Skin of body (tissue), 1 donor: ENCODE measurements at regions not wholly inside any gene's neighbourhood (a gene's known extent, or its start where the extent isn't known, plus 50 kb on each side); places are given as distances from the start of the nearest gene placed in this dataset.

Experiments
- DNase-seq: peaks from one replicate; lab custom pipeline; 2025; lab: John Stamatoyannopoulos, UW

DNA sequence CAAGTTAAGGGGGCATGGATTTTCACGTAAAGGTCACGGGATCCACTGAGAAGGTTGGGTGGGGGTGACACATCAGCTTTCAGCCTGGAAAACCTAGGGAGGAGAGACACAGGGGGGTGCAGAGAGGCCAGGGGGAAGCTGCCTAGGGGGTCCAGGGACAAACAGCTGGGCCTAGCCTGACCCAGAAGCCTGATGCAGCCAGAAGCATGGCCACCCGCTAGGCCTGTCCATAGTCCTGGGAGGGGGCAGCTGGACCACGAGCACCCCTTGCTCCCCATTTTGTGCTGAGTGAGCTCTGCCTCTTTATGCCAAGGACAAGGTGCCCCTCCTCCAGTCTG, 322.7 kb upstream of the RTL1 start:
- no peak for DNase-seq

DNA sequence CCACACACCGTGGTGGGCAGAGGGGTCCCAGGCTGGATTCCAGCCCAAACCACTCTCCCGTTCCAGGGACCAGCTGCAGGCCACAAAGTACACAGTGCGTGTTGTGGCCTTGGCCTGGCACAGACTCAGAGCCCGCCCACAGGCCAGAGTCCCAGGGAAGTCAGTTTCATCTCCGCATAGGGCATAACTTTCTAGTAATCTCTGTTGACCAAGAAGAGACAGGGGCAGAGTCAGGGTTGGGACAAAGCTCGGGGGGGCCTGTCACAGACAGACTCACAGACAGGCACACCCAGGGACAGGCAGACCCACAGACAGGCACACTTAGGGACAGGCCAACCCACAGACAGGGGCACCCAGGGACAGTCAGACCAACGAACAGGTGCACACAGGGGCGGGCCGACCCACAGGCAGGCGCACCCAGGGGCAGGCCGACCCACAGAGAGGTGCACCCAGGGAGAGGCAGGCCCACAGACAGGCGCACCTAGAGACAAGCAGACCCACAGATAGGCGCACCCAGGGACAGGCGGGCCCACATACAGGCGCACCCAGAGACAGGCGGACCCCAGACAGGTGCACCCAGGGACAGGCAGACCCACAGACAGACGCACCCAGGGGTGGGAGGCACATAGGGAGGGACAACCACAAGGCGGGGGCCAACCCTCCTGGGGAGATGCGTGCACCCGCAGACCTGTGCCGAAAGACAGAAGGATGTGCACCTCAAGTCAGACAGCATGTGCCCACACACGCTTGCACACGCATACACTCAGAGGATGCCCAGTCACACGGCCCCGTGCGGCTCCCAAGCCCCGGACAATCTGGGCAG, 323.3 kb upstream of the RTL1 start:
- no peak for DNase-seq

DNA sequence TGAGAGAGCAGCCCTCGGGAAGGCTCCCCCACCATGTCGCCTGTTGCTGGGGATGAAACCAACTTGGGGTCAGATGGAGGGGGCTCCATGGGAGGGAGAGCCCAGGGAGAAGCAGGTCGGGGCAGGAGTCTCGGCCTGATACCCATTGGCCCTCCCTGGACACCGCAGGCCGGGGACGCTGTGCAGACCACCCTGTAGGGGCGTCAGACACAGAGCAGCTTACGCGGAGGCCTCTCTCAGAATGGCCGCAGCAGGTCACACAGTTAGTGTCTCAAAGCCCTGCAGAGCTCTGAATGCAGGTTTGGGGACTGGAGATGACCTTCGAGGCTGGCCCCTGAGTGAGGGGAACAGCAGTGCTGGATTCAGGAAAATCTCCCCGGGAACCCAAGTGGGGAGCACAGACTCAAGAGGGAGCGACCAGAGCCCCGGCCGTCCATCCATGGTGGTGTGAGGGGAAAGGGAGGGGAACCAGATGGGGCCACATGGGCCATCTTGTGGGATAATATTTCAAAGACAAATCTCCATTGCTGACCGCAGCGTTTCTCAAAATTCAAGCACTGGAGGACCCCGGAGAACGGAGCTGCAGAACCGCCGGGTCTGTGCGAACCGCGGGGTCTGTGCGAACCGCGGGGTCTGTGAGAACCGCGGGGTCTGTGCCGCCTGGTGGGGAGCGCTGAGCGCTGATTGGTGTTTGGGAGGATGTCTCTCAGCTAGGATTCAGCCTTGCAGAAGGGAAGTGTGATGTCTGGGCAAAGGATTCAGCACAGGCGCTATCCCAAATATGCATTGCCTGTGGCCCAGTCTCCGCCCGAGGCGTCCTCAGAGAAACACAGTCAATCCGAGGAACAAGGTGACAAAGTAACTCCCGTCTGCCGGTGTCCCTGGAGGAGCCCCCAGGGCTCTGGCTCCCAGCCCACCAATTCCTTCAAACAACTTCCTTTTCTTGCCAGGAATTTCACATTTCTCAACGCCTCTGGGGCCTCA, 324.4 kb upstream of the RTL1 start:
- DNase-seq = no peak

DNA sequence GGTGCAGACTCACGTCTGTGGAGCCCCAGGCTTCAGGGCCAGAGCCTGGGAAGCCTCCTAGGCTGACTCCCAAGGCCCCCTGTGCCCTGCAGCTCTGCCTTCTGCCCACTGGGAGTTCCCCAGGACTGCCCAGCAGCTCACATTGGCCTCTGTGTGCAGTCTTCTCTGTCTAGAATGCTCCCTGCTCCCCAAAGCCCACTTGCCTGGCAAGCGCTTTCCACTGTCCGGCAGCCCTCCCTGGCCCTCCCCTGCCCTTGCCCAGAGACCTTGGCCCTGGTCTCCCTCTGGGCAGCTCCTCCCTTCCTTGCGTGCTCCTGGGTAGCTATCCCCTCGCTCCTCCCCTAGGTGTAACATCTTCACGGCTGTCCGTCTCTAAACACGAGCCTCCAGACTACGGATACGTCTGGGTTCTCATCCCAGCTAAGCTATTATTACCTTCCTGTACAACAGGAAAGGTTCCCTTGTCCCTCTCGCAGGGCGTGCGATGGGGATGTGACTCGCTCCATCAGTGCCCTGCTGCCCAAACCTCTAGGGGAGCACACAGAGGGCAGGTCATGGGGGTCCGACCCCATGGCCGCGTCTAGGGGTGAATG, 325.5 kb upstream of the RTL1 start:
- no peak for DNase-seq

DNA sequence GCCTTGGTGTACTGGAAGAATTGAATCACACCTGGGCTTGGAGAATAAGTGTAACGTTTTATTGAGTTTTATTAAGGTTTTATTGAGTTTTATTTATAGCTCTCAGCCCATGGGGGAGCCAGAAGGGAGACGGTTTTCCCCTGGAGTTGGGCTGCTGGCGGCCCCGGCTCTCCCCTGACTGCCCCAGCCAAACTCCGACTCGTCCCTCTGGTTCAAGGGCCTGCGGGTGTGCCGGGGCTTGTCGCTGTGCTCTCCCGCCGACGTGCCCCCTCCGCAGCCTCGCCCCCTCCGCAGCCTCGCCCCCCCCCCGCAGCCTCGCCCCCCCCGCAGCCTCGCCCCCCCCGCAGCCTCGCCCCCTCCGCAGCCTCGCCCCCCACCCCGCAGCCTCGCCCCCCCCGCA, 326.1 kb upstream of the RTL1 start:
- DNase-seq = no peak

DNA sequence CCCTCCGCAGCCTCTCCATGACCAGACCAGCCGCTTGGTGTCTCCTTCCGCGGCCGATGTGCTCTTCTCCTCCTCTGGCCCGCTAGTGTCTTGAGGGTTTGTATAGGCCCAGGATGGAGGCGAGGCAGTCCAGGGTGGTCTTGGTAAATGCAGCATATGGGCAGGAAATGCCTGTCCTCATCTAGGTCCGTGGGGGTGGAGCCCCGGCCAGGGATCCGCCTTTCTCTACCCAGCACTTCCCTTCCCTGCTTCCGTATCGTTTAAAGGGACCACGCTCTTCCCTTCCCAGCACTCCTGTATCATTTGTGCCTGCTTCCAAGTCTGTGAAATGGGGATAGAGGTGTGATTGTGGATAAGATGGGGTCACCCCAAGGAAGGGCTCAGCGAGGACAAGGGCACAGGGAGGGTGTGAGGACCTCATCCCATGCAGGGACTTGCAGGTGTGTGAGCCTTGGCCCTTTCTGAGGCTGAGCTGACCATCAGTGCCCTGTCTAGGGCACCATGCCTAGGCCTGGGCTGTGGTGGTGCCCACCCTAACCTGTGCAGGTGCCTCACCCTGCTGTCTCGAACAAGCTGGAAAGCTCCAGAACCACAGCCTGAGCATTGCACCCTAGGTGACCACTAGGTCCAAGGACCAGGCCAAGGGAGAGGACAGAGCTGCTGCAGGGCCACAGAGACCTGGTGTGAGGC, 326.8 kb upstream of the RTL1 start:
- DNase-seq = no peak

DNA sequence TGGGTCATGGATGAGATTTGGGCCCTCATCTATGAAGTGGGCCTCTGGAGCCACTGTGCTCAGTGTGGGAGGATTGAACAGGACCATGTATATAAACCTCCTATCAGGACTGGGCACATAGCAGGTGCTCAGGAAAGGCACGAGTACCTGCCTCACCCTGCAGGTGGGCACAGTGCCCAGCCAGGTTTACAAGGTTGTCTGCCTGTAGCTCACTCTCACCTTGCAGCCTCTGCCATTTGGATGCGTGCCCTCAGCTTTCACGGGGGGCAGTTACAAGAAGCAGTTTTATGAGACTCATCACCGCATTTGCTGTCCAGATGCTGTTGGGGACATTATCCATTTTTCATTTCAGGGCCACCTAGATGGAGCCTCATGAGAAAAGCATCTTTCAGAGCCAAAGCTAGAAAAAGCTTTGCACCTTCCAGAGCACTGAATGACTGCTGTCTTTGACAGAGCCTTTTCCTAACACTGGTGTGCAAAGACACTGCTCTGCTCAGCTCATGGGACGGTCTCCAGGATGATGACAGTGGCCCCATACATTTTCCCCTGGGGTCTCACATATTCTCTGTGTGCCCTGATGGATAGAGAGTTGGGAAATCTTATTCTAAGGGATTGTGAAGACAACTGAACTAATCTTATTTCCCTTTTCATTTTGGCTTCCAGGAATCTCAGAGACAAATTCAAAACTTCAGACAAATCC, 327.5 kb upstream of the RTL1 start:
- DNase-seq = no peak

DNA sequence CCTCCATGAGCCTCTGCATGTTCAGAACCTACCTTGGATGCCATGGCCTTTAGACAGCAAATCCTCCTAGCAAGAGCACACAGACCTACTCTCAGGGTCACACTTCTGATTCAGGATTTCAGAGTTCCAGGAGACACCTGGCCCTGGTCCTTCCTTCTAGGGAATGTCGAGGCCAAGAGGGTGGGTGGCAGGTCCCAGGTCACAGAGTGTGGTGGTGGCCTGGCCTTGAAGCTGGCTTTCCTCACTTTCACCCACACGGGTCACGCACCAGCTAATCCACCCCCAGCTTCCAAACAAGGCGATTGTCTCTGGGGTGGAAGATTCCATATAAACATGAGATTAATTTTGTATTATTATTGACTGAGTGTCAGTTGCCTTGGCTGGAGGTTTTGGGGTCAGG, 328.3 kb upstream of the RTL1 start:
- no peak for DNase-seq

DNA sequence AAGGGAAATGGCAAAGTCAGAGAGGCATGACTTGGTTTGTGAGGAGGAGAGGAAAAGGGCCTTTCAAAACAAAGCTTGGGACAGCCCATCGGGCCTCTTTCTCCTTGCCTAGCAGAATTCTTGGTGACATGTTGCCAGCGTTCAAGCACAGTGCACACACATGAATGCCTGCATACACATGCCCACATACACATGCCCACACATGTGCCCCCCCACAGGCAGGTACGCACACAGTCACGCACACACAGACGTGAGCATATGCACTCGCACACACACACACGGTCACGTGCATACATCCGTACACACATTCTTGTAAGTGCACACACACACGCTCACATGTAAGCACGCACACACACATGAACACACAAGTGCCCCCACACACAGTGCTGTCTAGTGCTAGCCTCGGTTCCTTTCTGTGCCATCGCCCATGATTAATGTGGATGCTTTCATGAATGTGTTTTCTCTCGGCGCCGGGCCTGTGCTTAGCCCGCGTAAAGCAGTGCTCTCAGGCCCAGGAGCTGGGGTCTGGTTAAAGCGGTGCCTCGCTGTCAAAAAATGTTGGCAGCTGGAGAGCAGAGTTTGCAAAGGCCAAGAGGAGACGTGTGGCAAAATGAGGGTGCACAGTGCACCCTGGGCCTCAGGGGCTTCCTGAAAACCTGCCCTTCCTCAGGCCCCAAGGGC, 328.8 kb upstream of the DIO3 start:
- no peak for DNase-seq

DNA sequence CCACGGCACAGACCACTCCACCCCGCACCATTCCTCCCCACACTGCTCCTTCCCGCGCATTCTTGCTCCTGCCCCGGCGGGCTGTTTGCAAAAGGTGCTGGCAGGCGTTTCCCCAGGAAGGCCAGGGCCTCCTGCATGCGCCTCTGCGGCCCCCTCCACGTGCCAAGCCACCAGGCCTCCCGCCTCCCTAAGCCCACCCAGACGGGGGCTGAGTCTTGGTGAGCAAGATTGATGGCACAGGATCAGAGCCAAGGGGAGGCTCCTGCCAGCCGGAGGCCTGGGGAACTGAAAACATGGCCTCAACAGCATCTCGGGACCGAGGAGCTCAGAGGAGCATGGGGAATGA, 328.3 kb upstream of the DIO3 start:
- DNase-seq = no peak

DNA sequence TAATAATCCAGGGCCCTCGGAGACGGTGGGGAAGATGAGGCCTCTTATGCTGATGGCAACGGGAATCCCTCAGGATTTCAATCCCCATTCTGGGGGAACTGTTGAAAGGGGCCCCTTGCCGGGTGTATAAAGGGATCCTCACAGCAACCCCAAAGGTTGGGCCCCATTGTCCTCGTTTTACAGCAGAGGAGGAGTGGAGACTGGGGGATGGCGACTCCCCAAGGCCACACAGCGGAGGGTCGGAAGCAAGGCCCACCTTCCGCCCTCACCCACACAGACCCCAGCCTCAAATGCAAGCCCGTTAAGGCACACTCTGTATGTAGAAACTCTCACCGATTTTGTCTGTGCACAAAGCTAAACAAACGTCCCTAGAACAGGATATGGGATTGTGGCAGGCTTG, 327.9 kb upstream of the DIO3 start:
- no peak for DNase-seq

DNA sequence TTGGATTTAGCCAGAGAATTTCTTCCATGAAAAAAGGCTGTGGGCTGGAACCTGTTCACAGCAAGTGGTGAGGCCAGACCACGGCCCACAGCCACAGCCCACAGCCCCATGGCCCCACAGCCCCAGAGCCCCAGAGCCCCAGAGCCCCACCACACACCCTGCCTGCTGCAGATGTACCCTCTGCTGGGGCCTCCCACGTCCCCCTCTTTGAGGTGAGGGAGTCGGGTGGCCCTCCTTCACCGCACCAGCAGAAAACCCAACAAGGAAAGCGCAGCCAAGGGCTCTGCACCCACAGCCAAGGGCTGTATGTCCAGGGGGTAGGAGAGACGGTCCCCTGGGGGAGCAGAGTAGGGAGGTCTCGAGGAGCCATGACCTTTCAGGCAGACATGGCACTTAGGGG, 327.5 kb upstream of the DIO3 start:
- no peak for DNase-seq

DNA sequence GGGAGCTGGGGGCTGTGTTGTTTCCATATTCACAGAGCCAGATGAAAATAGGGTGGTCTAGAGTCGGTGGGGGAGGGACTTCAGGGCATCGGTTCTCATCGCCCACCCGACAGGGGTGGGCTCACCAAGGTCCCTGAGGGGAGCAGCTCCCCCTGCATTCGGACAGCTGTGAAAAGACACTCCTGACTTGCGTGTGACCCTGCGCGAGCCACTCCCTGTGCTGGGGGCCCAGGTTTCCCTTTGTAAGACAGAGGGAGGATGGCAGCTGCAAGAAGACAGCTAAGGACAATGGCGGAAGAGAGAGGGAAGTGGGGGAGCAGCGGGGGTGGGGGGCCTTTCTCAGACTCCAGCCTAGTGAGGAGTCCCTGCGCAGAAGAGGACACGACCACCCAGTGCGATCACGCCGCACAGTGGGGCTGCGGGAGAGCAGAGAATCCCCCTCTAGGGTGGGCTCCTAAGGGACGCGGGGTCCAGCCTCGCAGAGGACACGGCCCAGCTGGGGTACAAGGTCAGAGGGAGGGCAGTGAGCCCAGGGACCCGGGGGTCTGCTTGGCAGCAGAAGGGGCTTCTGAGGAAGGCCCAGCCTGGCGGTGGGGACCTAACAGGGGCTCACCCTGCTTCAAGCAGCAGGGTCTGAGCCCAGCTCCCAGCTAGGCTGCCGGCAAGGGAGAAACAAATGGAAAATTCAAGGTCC, 326.9 kb upstream of the DIO3 start:
- no peak for DNase-seq

DNA sequence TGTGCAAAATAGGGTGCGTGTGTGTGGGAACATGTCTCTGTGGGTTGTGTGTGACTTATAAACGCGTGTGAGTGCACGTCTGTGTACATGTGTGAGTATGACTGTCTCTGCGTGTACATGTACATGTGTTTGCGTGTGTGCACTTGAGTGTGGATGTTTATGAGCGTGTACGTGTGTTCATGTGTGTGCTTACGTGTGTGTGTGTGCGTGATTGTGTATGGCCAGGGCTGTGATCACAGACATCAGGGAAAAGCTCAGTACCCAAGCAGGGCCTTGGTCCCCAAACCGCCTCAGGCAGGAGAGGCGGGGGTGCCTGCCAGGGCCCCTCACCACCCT, 326.3 kb upstream of the DIO3 start:
- no peak for DNase-seq

DNA sequence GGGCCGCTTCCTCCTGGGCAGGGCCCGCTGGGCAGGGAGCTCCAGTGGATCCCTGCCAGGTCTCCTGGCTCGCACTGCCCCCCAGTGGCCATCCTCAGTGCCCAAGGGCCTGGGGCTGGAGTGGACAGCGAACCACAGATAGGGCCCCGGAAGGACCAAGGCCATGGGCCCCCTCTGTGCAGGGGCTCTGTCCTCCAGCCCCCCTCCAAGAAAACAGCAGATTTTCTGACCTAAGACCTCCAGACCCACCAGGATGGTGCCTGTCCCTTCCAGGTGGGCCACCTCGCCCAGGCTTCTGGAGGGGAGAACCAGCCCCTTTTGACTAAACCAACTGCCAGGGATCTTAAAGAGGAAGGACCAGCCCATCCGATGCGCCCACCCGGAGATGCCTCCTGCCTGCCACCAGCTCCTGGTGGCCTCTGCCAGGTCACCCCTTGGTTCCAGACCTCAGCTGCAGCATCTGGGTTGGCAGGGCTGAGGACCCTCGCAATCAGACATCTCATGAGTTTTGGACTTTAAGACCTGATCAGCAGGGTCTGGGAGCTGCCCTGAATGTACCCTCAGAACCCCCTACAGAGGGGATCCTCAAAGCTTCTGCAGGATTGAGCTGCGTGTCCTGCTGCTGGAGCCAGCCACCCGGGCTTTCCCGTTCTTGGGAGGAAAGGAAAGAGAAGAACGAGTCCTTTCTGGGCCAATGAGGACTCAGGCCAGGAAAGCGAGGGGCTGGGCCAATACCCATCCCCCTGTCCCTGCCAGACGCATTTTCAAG, 325.8 kb upstream of the DIO3 start:
- DNase-seq = no peak

DNA sequence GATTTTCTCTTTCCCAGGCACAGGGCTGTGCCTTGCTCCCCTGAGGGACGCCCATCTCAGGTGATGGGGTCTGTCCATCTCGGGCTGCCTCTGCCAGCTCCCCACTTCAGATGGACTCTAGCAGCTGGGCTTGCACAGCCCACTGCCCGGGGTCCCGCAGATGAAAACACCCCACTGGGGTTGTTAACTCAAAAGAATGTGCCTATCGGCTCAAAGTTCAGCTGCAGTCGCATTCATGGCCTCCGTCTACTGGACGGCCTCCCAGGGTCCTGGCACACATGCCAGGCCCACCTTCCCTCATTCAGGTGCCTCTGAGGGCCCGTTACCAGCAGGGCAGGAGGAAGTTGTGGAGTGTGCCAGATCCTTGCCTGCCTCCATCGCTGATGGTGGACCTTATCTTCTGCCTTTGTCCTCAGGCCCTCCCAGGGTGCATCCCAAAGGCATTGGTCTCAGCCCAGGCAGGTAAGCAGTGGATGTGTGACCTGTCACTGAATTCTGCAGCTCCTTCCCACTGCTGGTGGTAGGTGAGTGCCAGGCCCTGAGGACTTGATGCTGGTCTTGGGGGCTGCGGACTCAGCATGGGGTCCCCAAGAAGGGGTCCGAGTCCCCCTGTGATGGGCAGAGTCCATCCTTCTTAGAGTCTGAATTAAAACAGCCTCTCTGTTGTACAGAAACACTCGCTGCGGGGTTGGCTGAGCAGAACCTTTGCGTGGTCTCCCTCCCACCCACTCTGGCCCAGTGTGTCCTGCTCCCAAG, 324.6 kb upstream of the DIO3 start:
- DNase-seq = no peak

DNA sequence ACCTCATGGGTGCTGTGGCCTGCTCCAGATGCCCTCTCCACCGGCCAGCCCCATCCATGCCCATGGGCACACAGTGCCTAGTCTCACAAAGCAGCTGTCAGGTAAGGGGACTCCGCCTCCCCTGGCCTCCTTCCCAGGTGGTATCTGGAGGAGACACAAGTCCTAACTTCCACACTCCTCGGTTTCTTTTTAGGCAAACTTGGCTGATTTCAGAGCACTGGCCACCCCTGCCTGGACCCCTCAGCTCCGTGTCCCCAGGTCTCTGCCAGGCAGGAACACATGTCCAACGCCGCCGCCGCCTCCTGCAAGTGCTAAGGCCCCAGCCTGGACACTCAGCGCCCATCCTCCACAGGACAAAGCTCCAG, 324.1 kb upstream of the DIO3 start:
- no peak for DNase-seq

DNA sequence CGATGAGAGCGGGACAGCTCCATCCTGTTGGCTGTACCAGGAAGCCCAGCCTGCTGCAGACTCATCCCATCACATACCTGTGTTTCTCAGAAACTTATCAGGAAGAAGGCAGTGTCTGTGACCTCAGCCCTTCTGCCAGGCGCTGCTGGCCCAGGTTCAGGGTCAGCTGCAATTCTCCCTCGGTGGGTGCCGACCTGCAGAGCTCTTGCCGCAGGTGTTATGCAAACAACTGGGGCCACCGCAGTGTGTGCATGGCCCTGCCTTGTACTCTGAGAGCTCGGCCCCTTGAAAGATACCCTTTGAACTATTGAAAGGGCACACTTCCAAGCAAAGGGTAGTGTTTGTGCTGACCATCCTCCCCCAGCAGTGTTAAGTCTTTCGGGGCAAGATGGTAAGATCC, 322.2 kb upstream of the DIO3 start:
- no peak for DNase-seq

DNA sequence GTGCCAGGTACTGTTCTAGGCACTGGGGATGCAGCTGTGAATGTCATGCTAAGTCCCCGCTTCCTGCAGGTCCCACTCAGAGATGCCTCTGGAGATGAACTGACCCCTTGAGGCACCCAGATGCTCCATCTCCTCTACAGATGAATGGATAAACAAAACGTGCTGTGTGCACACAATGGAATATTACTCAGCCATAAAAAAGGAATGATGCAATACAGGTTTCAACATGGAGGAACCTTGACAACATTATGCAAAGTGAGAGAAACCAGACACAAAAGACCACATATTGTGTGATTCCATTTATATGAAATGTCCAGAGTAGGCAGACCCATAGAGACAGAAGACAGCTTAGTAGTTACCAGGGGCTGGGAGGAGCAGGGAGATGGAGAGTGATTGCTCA, 320.1 kb upstream of the DIO3 start:
- no peak for DNase-seq
